ENCODE measurements at regions not wholly inside any gene's neighbourhood (a gene's known extent, or its start where the extent isn't known, plus 50 kb on each side); places are given as distances from the start of the nearest gene placed in this dataset.

GRCh38 chr7:124399941-124400340 lies 365.7 kb downstream of the GPR37 start:
- Histone ChIP-seq H3K36me3 (no peaks in the 10 kb centered on the region), H3K4me3 (no peak overlapping the region), H3K4me1 (no peaks in the 10 kb centered on the region), H3K9me3 (no peaks in the 10 kb centered on the region), H3K27ac (no peak overlapping the region), H3K27me3 (no peaks in the 10 kb centered on the region)
- intact Hi-C loops (cut with DNase I) = no loop called here
- TF ChIP-seq POLR2A (IDR thresholded peaks at IDR 0.05) (no peak), CTCF (IDR thresholded peaks at IDR 0.05) (no peak)
- DNase-seq (ENCODE audit: extremely low spot score in 2 of 2) = no peak

- DNase-seq (ENCODE audit: extremely low spot score in 2 of 2) = no peak
- Histone ChIP-seq H3K36me3 (no peaks in the 10 kb centered on the region), H3K4me1 (no peaks in the 10 kb centered on the region), H3K27ac (no peak overlapping the region), H3K4me3 (no peak overlapping the region), H3K27me3 (no peaks in the 10 kb centered on the region), H3K9me3 (no peaks in the 10 kb centered on the region)
- intact Hi-C loops (cut with DNase I) = no loop called here
- TF ChIP-seq CTCF (IDR thresholded peaks at IDR 0.05) = no peak
- no peak for TF ChIP-seq POLR2A (IDR thresholded peaks at IDR 0.05)
- no peak for TF ChIP-seq POLR2AphosphoS5 (IDR thresholded peaks at IDR 0.05; ENCODE audit: insufficient read depth in 1 of 2, low read depth in 1 of 2)
These were observed 366.2 kb upstream of the TMEM229A start for GRCh38 chr7:124398937-124399552.

- Histone ChIP-seq H3K9me3 (no peaks in the 10 kb centered on the region), H3K27me3 (no peaks in the 10 kb centered on the region), H3K27ac (no peak overlapping the region), H3K36me3 (no peaks in the 10 kb centered on the region), H3K4me1 (no peaks in the 10 kb centered on the region), H3K4me3 (no peak overlapping the region)
- TF ChIP-seq POLR2AphosphoS5 (IDR thresholded peaks at IDR 0.05; ENCODE audit: insufficient read depth in 1 of 2, low read depth in 1 of 2) (no peak), CTCF (IDR thresholded peaks at IDR 0.05) (no peak), POLR2A (IDR thresholded peaks at IDR 0.05) (no peak)
- intact Hi-C loops (cut with DNase I) = no loop called here
- no peak for DNase-seq (ENCODE audit: extremely low spot score in 2 of 2)
These were observed 364.3 kb upstream of the TMEM229A start for GRCh38 chr7:124397134-124397533.

GRCh38 chr7:124390301-124390700 lies 357.4 kb upstream of the TMEM229A start:
- Histone ChIP-seq H3K9me3 (no peaks in the 10 kb centered on the region), H3K4me1 (no peaks in the 10 kb centered on the region), H3K4me3 (no peak overlapping the region), H3K27ac (no peak overlapping the region), H3K27me3 (no peaks in the 10 kb centered on the region), H3K36me3 (no peaks in the 10 kb centered on the region)
- TF ChIP-seq CTCF (IDR thresholded peaks at IDR 0.05) (no peak), POLR2A (IDR thresholded peaks at IDR 0.05) (no peak)
- intact Hi-C loops (cut with DNase I) = no loop called here
- no peak for DNase-seq (ENCODE audit: extremely low spot score in 2 of 2)

- no peak for TF ChIP-seq POLR2A (IDR thresholded peaks at IDR 0.05)
- TF ChIP-seq POLR2AphosphoS5 (IDR thresholded peaks at IDR 0.05; ENCODE audit: insufficient read depth in 1 of 2, low read depth in 1 of 2) = no peak
- no peak for TF ChIP-seq CTCF (IDR thresholded peaks at IDR 0.05)
- Histone ChIP-seq H3K27me3 (no peaks in the 10 kb centered on the region), H3K9me3 (no peaks in the 10 kb centered on the region), H3K27ac (no peak overlapping the region), H3K4me1 (no peaks in the 10 kb centered on the region), H3K4me3 (no peak overlapping the region), H3K36me3 (no peaks in the 10 kb centered on the region)
- DNase-seq (ENCODE audit: extremely low spot score in 2 of 2) = no peak
- intact Hi-C loops (cut with DNase I) = no loop called here
These were observed 355.9 kb upstream of the TMEM229A start for GRCh38 chr7:124388751-124389150.

Measured in vagina (tissue), 2 donors.